GM20431 (cell line): ENCODE measurements at regions not wholly inside any gene's neighbourhood (a gene's known extent, or its start where the extent isn't known, plus 50 kb on each side); places are given as distances from the start of the nearest gene placed in this dataset.
"Not testable (repeated sequence)": the region's sequence is repeated elsewhere in the genome, so short reads cannot be mapped to it uniquely, and the experiment has no call there.

Experiments used
- in situ Hi-C: fragments of 300-500 bp; cut with MseI, MboI; formaldehyde crosslinking; loops from one replicate; pipeline ENCODE4 v1.15.0; 2020; ENCODE audit warnings: low sequenced_read_pairs; ENCODE audit not compliant: unreplicated experiment

DNA sequence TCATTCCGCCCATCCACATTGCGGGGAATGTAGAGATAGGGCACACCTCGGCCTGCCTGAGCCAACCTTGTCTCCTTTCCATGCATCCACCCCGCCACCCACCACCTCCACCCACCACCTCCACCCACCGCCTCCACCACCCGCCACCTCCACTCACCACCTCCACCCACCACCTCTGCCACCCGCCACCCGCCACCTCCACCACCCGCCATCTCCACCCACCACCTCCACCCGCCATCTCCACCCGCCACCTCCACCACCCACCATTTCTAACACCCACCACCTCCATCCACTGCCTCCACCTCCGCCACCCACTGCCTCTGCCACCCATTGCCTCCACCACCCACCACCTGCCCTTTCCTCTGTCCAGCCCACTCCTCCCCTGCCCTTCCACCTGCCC is 78.4 kb downstream of the IGLL1 start:
- in situ Hi-C loops: no loop called here

DNA sequence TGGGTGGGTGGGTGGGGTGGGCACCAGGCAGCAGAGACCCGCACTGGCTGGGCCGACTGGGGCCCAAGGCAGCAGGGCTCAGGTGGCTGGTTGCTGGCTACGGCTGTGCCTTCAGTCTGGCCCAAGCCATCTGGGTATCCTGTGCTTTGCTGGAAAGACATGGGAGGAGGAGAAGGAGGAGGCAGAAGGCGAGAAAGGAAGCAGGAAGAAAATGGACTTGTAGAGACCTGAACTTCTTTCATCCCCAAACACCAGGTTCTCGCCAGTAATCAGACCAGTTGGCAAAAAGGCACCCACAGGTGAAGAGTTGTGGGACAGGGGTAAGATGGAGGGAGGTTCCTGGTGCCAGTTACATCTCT is 78.8 kb downstream of the IGLL1 start:
- in situ Hi-C loops: no loop called here

DNA sequence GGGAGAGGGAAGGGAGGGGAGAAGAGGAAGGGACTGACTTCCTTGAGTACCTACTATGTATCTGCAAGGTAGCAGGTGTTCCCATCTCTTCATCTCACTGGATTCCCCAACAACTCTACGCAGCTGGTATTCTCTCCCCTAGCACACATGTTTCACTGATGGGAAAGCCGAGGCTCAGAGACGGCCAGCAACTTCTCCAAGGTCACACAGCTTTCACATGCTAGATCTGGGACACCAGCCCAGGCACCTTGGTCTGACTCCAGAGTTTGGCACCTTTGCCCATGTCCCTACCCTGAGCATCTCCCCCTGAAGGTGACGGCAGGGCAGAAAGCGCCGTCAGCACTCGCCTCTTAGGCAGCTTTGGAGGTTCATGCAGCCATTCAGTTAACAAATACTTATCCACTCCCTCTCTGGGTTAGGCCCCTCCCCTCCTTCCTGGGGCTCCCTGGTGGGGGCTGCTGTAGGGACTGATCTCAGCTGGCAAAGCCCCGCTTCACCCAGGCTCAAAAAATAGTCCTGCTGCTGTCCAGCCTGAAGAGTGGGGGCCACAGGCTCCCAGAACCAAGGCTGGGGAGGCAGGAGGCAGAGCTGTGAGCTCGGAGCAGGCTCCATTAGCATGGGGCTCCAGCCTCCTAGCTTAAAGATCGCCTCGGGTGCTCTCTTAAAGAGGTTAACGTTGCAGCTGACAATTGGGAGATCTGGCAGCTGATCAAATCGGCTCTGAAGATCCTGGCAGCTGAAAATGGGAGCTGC is 79.4 kb downstream of the IGLL1 start:
- in situ Hi-C loops: no loop called here

DNA sequence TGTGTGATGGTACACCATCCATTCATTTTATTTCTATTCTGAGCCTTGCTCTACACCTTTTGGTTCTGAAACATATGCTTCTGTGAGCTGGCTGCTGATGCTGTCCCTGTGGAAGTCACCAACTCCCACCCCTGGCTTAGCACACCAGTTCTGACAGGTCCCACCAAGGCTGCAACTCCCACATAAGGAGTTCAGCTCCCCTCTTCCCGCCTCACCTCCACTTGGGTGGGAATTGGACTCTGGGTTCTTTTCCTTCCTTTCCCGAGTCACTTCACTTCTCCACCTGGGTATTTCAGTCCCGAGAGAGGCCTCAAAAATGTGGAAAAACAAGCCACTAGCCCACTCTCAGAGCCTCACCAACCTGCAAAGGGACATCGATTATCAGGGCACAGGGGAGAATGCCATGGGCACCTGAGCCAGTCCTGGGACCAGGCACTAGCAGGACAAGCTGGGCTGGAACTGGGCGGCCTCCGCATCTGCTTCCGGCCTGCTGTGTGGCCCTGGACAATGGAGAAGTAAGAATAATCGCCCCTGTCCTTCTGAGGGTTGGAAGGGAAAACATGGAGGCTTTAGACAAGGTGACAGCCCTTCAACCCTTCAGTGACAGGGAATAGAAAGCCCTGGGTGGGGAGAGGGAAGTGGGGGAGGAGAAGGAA is 80.1 kb downstream of the IGLL1 start:
- in situ Hi-C loops: no loop called here

DNA sequence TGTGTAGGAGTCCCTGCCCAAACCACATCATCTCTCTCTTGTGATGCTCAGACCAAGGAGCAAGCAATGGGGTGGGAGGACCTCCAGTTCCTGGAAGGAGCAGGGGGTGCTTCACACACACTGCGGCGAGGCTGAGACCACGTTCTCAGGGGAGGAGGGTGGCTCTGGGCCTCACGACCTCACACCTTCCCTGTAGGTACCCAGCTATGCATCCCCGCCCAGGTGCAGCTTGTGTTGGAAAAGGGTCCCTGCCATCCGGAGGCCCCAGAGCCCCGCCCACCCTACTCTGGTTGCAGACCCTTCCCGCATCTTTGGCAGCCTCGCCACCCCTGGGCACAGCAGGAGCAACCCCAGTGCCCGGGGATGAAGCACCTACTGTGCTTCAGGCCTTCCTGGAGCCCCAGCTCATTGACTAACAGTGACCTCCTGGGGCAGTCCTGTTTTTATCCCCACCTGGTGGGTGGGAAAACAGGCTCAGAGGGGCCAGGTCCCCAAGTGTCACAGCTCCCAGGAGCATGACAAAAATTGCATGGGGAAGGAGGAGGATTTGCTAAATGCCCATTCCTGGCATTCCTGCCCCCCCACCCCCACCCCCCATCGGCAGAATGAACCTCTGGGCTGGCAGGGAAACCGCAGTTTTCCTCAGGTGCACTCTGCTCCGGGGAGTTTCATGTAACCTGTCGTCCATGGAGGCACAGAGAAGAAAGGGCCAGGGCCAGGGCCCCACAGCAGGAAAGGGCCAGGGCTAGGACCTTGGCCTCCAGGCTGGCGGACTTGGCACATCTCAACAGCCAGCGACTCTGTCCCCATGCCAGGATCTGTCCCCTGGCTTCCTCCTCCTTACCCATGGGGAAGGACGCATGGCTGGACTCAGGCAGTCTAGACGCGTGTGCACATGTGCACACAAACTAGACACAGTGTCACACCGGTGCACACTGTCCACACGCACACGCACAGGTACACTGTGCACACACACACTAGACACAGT is 81.0 kb downstream of the IGLL1 start:
- in situ Hi-C loops: no loop called here

DNA sequence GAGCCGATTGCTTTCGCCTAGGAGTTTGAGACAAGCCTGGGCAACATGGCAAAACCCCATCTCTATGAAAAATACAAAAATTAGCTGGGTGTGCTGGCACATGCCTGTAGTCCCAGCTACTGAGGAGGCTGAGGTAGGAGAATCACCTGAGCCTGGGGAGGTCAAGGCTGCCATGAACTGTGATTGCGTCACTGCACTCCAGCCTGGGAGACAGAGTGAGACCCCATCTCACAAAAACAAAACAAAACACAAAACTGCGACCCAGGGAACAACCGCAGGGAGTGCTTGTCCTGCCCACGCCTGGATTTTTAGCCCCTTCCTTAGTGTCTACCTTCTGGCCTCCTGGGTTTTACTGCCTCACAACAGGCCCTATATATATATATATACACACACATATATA is 82.2 kb downstream of the IGLL1 start:
- in situ Hi-C loops: not testable (repeated sequence)

DNA sequence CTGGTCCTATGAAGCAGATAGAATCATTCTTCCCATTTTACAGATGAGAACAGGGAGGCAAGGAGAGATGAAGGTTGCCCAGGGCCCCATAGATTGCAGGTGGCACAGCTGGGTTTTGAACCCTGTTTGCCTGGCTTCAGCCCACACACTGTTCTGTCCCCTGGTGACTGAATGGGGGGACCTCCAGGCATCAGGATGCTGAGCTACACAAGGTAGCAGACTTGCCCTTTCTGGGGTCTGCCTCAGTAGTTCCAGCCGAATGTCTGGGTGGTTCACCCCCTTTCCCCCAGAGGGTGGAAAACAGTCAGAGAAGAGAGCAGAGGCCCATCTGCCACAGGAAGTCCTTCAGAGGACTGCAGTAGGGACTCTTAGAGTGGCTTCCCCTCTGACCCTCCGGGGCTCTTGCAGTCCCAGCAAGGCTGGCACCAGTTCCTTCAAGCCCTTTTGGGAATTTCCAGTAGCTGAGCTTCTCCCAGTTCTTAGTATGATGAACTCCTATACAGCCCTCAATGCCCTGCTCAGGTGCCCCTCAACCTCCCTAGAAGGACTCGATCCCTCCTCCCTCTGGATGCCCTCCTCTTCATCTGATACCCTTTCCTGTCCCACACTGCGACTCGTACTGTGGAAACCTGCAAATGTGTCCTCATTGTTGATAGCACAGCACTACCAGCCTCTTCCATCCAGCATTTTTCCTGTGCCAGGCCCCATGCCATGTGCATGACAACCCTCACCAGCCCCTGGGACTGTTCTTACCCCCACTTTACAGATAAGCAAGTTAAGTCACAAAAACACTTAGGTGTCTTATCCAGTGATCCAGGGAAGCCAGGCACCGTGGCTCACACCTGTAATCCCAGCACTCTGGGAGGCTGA is 82.8 kb downstream of the IGLL1 start:
- in situ Hi-C loops: no loop called here

DNA sequence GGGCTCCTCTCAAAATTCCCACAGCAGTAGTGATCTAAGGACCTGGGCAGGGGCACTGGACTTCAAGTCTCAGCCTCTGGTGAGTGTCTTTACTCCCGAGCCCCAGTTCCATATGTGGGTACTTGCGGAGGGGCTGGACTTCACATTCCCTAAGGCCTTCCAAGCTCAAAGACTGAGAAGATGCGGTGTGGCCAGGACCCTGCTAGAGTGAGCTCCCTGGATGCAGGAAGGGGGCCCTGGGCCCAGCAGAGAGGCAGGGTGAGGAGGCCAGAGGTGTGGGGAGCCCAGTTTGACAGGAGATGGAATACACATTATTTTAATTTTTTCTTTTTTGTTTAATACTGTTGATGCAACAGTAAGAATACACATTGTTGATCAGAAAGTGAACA is 83.7 kb downstream of the IGLL1 start:
- in situ Hi-C loops: no loop called here

DNA sequence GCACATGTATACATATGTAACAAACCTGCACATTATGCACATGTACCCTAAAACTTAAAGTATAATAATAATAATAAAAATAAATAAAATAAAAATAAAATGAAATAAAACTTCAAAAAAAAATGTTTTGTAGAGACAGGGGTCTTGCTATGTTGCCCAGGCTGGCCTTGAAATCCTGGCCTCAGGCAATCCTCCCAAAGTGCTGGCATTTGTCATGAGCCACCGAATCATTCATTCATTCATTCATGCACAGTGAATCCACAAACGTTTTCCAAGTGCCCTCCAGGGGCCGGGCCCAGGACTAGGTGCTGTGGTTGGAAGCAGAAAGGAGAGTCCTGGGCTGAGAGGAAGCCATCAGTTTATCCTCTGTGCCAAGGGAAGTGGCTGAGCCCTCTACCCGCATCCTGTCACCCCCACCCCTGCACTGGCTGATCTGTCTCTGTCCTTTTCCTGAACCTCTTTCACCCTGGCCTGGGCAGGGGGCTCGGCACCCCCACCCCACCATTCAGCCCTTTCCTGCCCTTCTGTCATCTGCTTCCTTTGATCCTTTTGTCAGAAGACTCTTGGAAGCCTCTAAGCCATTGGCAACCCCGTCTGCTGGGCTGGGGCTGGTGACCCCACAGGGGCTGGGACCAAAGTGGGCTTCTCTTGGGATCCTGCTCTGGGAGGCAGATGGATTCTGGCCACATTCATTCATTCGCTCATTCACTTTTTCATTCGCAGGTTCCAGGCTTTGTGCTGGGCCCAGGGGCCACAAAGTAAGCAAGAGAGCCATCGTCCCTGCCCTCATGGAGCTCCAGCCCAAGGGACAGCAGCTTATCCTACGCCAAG is 84.3 kb downstream of the IGLL1 start:
- in situ Hi-C loops: no loop called here

DNA sequence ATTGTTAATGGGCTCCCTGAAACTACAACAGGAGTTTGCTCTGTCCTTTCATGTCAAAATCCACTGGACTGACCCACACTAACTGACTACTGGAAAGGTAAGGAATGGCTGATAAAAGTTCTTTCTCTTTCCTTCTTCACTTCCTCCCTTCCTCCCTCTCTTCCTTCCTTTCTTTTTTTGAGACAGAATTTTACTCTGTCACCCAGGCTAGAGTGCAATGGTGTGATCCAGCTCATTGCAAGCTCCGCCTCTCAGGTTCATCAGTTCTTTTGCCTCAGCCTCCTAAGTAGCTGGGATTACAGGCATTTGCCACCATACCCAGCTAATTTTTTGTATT is 85.2 kb downstream of the IGLL1 start:
- in situ Hi-C loops: no loop called here

DNA sequence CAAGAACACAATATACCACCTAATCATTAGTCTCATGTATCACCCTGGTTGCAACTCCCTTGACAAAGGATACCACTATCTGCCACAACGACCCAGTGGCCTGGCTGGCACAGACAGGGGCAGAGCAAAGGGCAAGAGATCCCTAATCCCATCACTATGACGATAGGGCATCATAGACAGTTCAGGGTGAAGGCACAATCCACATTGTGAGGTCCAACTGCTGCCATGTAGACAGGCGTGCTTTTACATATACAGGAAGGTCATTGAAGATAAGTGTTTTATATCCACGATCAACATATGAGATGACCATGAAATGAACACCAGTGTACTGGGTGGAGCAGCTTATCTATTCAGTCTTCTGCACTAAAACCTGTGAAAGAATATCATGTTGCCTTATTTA is 94.6 kb downstream of the IGLL1 start:
- in situ Hi-C loops: no loop called here

DNA sequence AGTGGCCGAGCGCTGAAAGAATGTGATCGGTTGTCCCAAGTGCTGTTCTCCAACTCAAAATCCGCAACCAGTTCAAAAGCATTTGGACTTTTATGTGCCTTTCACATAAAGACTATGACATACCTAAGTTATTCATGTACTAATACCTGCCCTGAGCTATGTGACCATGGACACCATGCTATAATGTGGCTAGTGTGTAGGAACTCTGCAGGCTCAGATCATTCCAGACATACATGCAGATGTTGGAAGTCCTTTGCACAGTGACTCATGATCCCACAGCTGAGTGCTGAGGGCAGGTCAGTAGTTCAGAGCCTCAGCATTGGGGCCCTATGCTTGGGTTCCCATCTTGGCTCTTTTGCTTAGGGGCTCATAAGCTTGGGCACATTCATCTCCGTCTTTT is 95.4 kb downstream of the IGLL1 start:
- in situ Hi-C loops: no loop called here

DNA sequence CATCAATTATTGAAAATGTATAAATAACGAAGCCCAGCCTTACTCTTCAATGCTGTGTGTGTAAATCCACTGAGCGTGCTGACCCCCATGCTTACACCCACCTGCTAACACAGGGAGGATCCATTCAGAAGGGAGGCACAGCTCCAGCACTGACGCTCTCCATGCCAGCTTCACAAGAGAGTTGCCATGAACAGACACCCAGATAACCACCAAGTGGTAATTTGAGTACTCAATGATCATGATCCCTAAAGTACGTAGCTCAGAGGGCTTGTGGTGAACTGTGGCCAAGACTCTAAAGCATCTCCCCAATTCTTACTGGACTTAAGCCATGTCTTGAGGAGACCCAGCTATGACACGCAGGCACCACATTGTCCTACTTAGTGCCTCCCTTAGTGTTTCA is 98.7 kb downstream of the IGLL1 start:
- in situ Hi-C loops: no loop called here

DNA sequence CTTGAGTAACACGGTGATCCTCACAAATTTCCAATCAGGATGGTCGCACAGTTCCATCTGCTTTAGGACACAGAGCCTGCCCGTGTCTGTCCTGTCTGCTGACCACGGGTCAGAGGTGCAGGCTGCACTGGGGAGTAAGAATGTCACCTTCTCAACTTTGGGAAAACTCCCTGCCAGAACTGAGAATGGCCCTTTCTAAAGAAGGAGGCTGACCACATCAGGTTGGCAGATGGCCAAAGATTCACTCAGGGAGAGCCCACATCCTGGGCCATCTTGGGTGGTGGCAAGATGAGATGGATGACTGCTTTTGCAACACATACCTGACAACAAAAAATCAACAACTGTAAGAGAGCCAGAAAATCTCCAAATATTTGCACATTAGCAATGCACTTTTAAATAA is 101.9 kb downstream of the IGLL1 start:
- in situ Hi-C loops: no loop called here

DNA sequence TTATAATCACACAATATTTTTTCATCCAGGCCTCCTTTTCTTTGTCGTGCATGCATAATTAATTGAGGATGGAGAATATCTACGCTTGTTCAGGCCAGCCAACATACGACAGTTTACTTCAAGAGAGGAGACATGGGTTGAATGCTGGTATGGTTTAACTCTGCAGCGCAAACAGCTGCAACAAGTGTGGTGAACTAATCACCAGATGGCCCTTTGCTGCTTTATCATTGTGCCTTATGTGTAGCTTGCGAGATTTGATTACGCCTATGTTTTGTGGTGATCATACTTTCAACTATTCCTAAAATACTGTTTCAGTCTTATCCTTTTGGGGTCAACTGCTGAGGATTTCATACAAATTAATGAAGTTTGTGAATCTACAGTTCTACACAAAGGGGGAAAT is 105.6 kb downstream of the IGLL1 start:
- in situ Hi-C loops: not testable (repeated sequence)

DNA sequence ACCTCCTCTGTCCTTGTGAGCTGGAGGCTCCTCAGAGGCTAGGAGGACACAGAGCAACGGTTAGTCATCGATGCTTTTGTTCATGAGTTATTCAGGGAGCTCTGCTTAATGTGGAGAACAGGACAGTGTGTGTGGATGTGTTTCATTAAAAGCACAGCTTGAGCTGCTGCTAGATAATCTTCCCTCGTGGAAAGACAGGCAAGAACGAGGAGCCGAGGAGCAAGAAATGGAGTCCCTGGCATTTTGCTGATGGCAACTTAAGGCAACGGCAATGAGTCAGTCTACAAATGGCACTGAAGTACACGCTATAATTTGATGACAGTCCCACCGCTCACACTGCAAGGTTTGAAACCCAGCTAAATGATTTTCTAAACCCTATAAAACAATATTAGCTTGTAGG is 106.2 kb downstream of the IGLL1 start:
- in situ Hi-C loops: no loop called here

DNA sequence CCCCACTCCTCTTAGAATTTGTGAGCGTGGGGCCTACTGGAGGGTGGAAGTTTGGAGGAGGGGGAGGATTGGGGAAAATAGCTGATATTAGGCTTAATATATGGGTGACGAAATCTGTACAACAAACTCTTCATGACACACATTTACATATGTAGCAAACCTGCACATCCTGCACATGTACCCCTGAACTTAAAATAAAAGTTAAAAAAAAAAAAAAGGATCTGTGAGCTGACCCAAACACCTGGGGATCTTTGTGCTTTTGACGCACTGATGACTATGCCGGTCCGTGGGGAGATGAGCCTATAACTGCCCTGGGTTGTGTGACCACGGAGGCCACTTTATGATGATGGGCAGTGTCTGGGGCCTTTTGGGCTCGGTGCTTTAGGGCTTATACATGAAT is 107.7 kb downstream of the IGLL1 start:
- in situ Hi-C loops: not testable (repeated sequence)

DNA sequence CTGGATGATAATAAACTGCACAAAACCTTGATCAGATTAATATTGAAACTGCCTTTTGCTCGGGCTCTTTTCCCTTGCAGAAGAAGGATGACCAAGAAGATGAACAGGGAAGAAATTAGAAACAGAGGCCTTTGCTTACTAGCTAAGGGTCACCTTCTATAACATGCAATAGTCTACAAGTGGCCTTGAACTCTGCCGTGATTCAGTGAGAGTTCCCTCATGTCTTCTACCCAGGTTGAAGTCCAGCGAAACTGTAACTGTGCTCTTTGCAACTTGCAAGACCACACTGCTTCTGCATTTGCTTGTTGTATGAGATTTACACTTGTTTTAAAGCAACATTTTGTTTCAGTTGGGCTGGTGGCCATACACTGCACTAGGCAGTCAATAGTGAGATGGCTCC is 108.4 kb downstream of the IGLL1 start:
- in situ Hi-C loops: no loop called here

DNA sequence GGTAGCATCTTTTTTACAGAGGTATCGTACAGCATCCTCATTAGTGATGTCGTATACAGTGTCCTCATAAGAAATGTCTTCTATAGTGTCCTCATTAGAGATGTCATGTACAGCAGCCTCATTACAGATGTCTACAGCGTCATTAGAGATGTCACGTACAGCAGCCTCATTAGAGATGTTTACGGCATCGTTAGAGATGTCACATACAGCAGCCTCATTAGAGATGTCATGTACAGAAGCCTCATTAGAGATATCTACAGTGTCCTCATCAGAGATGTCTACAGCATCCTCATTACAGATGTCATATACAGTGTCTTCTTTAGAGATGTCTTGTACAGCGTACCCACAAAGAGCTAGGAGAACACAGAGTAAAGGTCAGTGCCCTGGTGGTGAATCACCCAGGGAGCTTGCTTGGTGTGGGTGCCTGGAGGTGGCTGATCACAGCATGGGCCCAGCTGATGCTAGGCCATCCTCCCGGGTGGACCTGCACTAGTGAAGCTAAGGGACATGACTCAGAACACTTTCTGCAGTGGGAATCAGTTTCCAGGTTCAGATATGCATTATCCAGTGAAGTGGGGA is 109.2 kb downstream of the IGLL1 start:
- in situ Hi-C loops: no loop called here
